GM19328 (cell line): ENCODE measurements at regions not wholly inside any gene's neighbourhood (a gene's known extent, or its start where the extent isn't known, plus 50 kb on each side); places are given as distances from the start of the nearest gene placed in this dataset.
"Not testable (repeated sequence)": the region's sequence is repeated elsewhere in the genome, so short reads cannot be mapped to it uniquely, and the experiment has no call there.

Experiments
- ATAC-seq: cut with Tn5 transposase; IDR thresholded peaks from one replicate; pipeline ENCODE4 v1.9.1; 2021; ENCODE audit warnings: mild to moderate bottlenecking, moderate library complexity; ENCODE audit not compliant: unreplicated experiment

GRCh38 chr1:73310797-73311381, 887.1 kb downstream of the LRRIQ3 start:
- ATAC-seq, result no peak

GRCh38 chr1:73306899-73307555, 890.9 kb downstream of the LRRIQ3 start:
- ATAC-seq, result no peak

- no peak for ATAC-seq
Observed at GRCh38 chr1:73273886-73274285, 924.1 kb downstream of the LRRIQ3 start.

- ATAC-seq, result not testable (repeated sequence)
Observed at GRCh38 chr1:73245196-73245595, 952.8 kb downstream of the LRRIQ3 start.

GRCh38 chr1:73218995-73219546, 936.7 kb upstream of the NEGR1 start:
- ATAC-seq, result no peak

GRCh38 chr1:73205294-73205973, 923.1 kb upstream of the NEGR1 start:
- no peak for ATAC-seq

- no peak for ATAC-seq
Observed at GRCh38 chr1:73197972-73198371, 915.6 kb upstream of the NEGR1 start.

GRCh38 chr1:73194965-73195364, 912.6 kb upstream of the NEGR1 start:
- ATAC-seq, result no peak

GRCh38 chr1:73183581-73183980, 901.2 kb upstream of the NEGR1 start:
- not testable (repeated sequence) for ATAC-seq

- ATAC-seq, result no peak
Observed at GRCh38 chr1:73181190-73181540, 898.8 kb upstream of the NEGR1 start.

GRCh38 chr1:73180397-73181189, 898.3 kb upstream of the NEGR1 start:
- ATAC-seq, result no peak

GRCh38 chr1:73176902-73177301, 894.6 kb upstream of the NEGR1 start:
- no peak for ATAC-seq

GRCh38 chr1:73167009-73167657, 884.8 kb upstream of the NEGR1 start:
- no peak for ATAC-seq

- ATAC-seq, result no peak
Observed at GRCh38 chr1:73162564-73162963, 880.2 kb upstream of the NEGR1 start.

- ATAC-seq, result no peak
Observed at GRCh38 chr1:73161418-73161817, 879.1 kb upstream of the NEGR1 start.

GRCh38 chr1:73160759-73161158, 878.4 kb upstream of the NEGR1 start:
- no peak for ATAC-seq

GRCh38 chr1:73144311-73144710, 862.0 kb upstream of the NEGR1 start:
- ATAC-seq, result no peak

- no peak for ATAC-seq
Observed at GRCh38 chr1:73136975-73137374, 854.6 kb upstream of the NEGR1 start.

- ATAC-seq, result no peak
Observed at GRCh38 chr1:73106931-73107330, 824.6 kb upstream of the NEGR1 start.

- no peak for ATAC-seq
Observed at GRCh38 chr1:73105755-73106154, 823.4 kb upstream of the NEGR1 start.

- ATAC-seq, result no peak
Observed at GRCh38 chr1:73104749-73105148, 822.4 kb upstream of the NEGR1 start.
